SK-N-SH (cell line): ENCODE measurements at regions not wholly inside any gene's neighbourhood (a gene's known extent, or its start where the extent isn't known, plus 50 kb on each side); places are given as distances from the start of the nearest gene placed in this dataset.

Experiments
- CTCF ChIA-PET: fragments of 300-600, 350-600 bp; formaldehyde crosslinking; extraction: SDS; loops from one replicate; lab custom pipeline; 2021; lab: Yijun Ruan, JAX
- POLR2A ChIA-PET: fragments of 350-600 bp; sonication (Branson Sonifier 250); formaldehyde crosslinking; extraction: SDS; loops from one replicate; lab custom pipeline; 2020; ENCODE audit warnings: antibody characterized with exemption, inconsistent platforms; lab: Yijun Ruan, JAX
- DNase-seq: peaks from one replicate; pipeline ENCODE4 v3.0.0; 2012
- H2AFZ ChIP-seq: fragments of 200-600 bp; sonication (generic); 2 replicates; pipeline ENCODE4 v1.8.1; 2016; ENCODE audit warnings: antibody characterized with exemption, mild to moderate bottlenecking, low read depth
- H3F3A ChIP-seq: fragments of 200-600 bp; sonication (generic); replicated peaks from 2 replicates; pipeline ENCODE3; 2016; ENCODE audit warnings: antibody characterized with exemption, mild to moderate bottlenecking; ENCODE audit not compliant: insufficient read depth
- H3K27ac ChIP-seq, 2 experiments: fragments of 200-500 bp in 1 of 2; fragments of 200-600 bp in 1 of 2; sonication (Bioruptor generic) in 1 of 2; sonication (generic), shearing (Covaris generic) in 1 of 2; 2 replicates each; pipeline versions ENCODE4 v1.5.1 to v1.6.1; 2014 to 2016; ENCODE audit warnings: low read depth in 2 of 2, inconsistent platforms in 1 of 2, low read length in 1 of 2, mild to moderate bottlenecking in 1 of 2, mixed read lengths in 1 of 2
- H3K27me3 ChIP-seq: fragments of 200-600 bp; sonication (generic), shearing (Covaris generic); 2 replicates; pipeline ENCODE4 v1.6.1; 2016; ENCODE audit warnings: mixed run types; ENCODE audit not compliant: insufficient read depth
- H3K36me3 ChIP-seq, 2 experiments: fragments of 200-500 bp in 1 of 2; fragments of 200-600 bp in 1 of 2; sonication (Bioruptor generic) in 1 of 2; sonication (generic) in 1 of 2; replicated peaks in 1 of 2; 2 replicates each; pipeline versions ENCODE3 to v1.5.1; 2014 to 2016; ENCODE audit warnings: low read length in 1 of 2, mild to moderate bottlenecking in 1 of 2; ENCODE audit not compliant: insufficient read depth in 2 of 2, control insufficient read depth in 1 of 2
- H3K4me1 ChIP-seq, 2 experiments: fragments of 200-500 bp in 1 of 2; fragments of 200-600 bp in 1 of 2; sonication (Bioruptor generic) in 1 of 2; sonication (generic), shearing (Covaris generic) in 1 of 2; 2 replicates each; pipeline versions ENCODE4 v1.5.1 to v1.6.1; 2014 to 2016; ENCODE audit warnings: low read depth in 1 of 2, low read length in 1 of 2, mixed run types in 1 of 2; ENCODE audit not compliant: insufficient read depth in 2 of 2, control insufficient read depth in 1 of 2
- H3K4me2 ChIP-seq: fragments of 200-600 bp; sonication (generic), shearing (Covaris generic); 2 replicates; pipeline ENCODE4 v1.6.1; 2017; ENCODE audit warnings: mixed run types
- H3K4me3 ChIP-seq, 2 experiments: fragments of 200-500 bp in 1 of 2; fragments of 200-600 bp in 1 of 2; sonication (Bioruptor generic) in 1 of 2; sonication (generic), shearing (Covaris generic) in 1 of 2; 2 replicates each; pipeline versions ENCODE4 v1.5.1 to v1.8.1; 2014 to 2016; ENCODE audit warnings: low read depth in 2 of 2, inconsistent platforms in 1 of 2, low read length in 1 of 2, mild to moderate bottlenecking in 1 of 2, mixed read lengths in 1 of 2, moderate library complexity in 1 of 2
- H3K79me2 ChIP-seq: fragments of 200-600 bp; sonication (generic); 2 replicates; pipeline ENCODE4 v1.8.1; 2017; ENCODE audit warnings: mild to moderate bottlenecking; ENCODE audit not compliant: insufficient read depth
- H3K9ac ChIP-seq: fragments of 200-600 bp; sonication (generic); 2 replicates; pipeline ENCODE4 v1.6.1; 2017; ENCODE audit warnings: mixed run types
- H3K9me2 ChIP-seq: fragments of 200-600 bp; sonication (generic); 2 replicates; pipeline ENCODE4 v1.6.1; 2017; ENCODE audit warnings: mixed run types
- H3K9me3 ChIP-seq: fragments of 200-600 bp; sonication (generic); 2 replicates; pipeline ENCODE4 v1.6.1; 2017; ENCODE audit warnings: mixed run types, mild to moderate bottlenecking, moderate library complexity
- H4K20me1 ChIP-seq: fragments of 200-600 bp; sonication (generic); 2 replicates; pipeline ENCODE4 v1.6.1; 2017; ENCODE audit warnings: mild to moderate bottlenecking, mixed run types; ENCODE audit not compliant: insufficient read depth
- CHD2 ChIP-seq: fragments of 150-350 bp; IDR thresholded peaks from 2 replicates; pipeline ENCODE4 v1.6.1; 2018; ENCODE audit warnings: low read length; ENCODE audit not compliant: partially characterized antibody
- EP300 ChIP-seq, 2 experiments: IDR thresholded peaks; 2 replicates each; pipeline versions ENCODE4 v1.4.0 to v1.6.1; 2012; ENCODE audit warnings: borderline replicate concordance in 1 of 2, low read depth in 1 of 2, low read length in 1 of 2
- FOSL2 ChIP-seq: IDR thresholded peaks from 2 replicates; pipeline ENCODE4 v1.4.0; 2012; ENCODE audit warnings: low read depth, mild to moderate bottlenecking, moderate library complexity, borderline replicate concordance
- FOXM1 ChIP-seq: IDR thresholded peaks from 2 replicates; pipeline ENCODE4 v1.4.0; 2012; ENCODE audit warnings: low read depth, mild to moderate bottlenecking
- GATA2 ChIP-seq: sonication (generic); formaldehyde crosslinking; IDR thresholded peaks from 2 replicates; pipeline ENCODE4 v1.5.0; 2020; ENCODE audit warnings: mild to moderate bottlenecking, missing genetic modification reagents
- MEF2A ChIP-seq: IDR thresholded peaks from 2 replicates; pipeline ENCODE4 v1.4.0; 2012; ENCODE audit warnings: low read depth, borderline replicate concordance
- MXI1 ChIP-seq: IDR thresholded peaks from 2 replicates; pipeline ENCODE4 v1.6.1; 2012; ENCODE audit warnings: mild to moderate bottlenecking, low read depth, low read length, improper control_type of control experiment
- NFIC ChIP-seq: IDR thresholded peaks from 2 replicates; pipeline ENCODE4 v1.4.0; 2012; ENCODE audit warnings: borderline replicate concordance
- NRF1 ChIP-seq: IDR thresholded peaks from 2 replicates; pipeline ENCODE4 v1.6.1; 2012; ENCODE audit warnings: low read depth, mild to moderate bottlenecking, low read length
- RCOR1 ChIP-seq: fragments of 150-350 bp; IDR thresholded peaks from 2 replicates; pipeline ENCODE4 v1.6.1; 2017; ENCODE audit warnings: antibody characterized with exemption, low read length
- RFX5 ChIP-seq: IDR thresholded peaks from 2 replicates; pipeline ENCODE4 v1.6.1; 2012; ENCODE audit warnings: mild to moderate bottlenecking, improper control_type of control experiment, low read length
- SIN3A ChIP-seq: IDR thresholded peaks from 2 replicates; pipeline ENCODE4 v1.6.1; 2012; ENCODE audit warnings: low read depth, mild to moderate bottlenecking, low read length, moderate library complexity, borderline replicate concordance
- SMC3 ChIP-seq: IDR thresholded peaks from 2 replicates; pipeline ENCODE4 v1.6.1; 2012; ENCODE audit warnings: low read depth, low read length, improper control_type of control experiment
- TCF12 ChIP-seq: IDR thresholded peaks from 2 replicates; pipeline ENCODE4 v1.4.0; 2012
- WGBS: methylation state at CpG from one replicate; pipeline ENCODE4 v1.1.6; 2017; ENCODE audit warnings: low lambda C conversion rate; 5-methylcytosine and 5-hydroxymethylcytosine counted together
- TF ChIP-seq, protein P1 (sequence below): fragments of 200-600 bp; sonication (generic); IDR thresholded peaks from 2 replicates; pipeline ENCODE4 v1.6.1; 2017; ENCODE audit warnings: antibody characterized with exemption, mild to moderate bottlenecking, moderate library complexity
- TF ChIP-seq, protein P2 (sequence below): IDR thresholded peaks from 2 replicates; pipeline ENCODE4 v1.6.1; 2012; ENCODE audit warnings: mild to moderate bottlenecking, low read depth, low read length, moderate library complexity
- TF ChIP-seq, protein P3 (sequence below): fragments of 150-350 bp; IDR thresholded peaks from 2 replicates; pipeline ENCODE4 v1.6.1; 2016; ENCODE audit warnings: mild to moderate bottlenecking, low read depth, low read length
- TF ChIP-seq, protein P4 (sequence below): IDR thresholded peaks from 2 replicates; pipeline ENCODE4 v1.4.0; 2012; ENCODE audit warnings: low read depth, borderline replicate concordance

DNA sequence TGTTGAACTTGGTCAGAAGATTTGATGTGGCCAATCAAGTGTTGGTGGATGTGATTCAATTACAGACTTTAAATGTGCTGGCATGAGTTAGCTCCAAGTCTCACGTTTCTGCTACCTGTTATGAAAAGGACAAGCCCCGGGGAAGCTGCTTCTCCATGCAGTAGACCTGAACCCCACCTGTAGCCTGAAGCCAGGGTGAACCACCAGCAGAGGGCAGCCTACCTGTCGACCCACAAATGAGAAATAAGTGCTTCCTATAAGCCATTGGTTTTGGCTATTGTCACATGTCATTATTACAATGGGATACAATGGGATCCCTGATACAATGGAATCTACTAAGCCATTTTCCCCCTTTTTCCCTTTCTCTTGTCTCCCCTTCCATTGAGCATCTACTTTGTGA lies 230.2 kb downstream of the PRDM2 start:
- Histone ChIP-seq H3K36me3 (no peaks in the 10 kb centered on the region), H3K9me3 (no peaks in the 10 kb centered on the region), H3K4me3 (no peak overlapping the region), H3K27ac (no peak overlapping the region), H3K79me2 (no peaks in the 10 kb centered on the region), H3K27me3 (no peaks in the 10 kb centered on the region), H3K9me2 (no peaks in the 10 kb centered on the region), H3K4me1 (no peaks in the 10 kb centered on the region), H4K20me1 (no peaks in the 10 kb centered on the region), H2AFZ (no peak overlapping the region), H3K4me2 (no peak overlapping the region), H3F3A (no peaks in the 10 kb centered on the region), H3K9ac (no peak overlapping the region)
- ChIA-PET POLR2A (no interaction called here), CTCF (no interaction called here)
- 0% methylated on average over 3 of the region's 3 CpGs for WGBS
- TF ChIP-seq, protein P1, sequence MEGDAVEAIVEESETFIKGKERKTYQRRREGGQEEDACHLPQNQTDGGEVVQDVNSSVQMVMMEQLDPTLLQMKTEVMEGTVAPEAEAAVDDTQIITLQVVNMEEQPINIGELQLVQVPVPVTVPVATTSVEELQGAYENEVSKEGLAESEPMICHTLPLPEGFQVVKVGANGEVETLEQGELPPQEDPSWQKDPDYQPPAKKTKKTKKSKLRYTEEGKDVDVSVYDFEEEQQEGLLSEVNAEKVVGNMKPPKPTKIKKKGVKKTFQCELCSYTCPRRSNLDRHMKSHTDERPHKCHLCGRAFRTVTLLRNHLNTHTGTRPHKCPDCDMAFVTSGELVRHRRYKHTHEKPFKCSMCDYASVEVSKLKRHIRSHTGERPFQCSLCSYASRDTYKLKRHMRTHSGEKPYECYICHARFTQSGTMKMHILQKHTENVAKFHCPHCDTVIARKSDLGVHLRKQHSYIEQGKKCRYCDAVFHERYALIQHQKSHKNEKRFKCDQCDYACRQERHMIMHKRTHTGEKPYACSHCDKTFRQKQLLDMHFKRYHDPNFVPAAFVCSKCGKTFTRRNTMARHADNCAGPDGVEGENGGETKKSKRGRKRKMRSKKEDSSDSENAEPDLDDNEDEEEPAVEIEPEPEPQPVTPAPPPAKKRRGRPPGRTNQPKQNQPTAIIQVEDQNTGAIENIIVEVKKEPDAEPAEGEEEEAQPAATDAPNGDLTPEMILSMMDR, result peak; percentile 30; the same call in 1 of the 2 replicates
- TF ChIP-seq, protein P2, sequence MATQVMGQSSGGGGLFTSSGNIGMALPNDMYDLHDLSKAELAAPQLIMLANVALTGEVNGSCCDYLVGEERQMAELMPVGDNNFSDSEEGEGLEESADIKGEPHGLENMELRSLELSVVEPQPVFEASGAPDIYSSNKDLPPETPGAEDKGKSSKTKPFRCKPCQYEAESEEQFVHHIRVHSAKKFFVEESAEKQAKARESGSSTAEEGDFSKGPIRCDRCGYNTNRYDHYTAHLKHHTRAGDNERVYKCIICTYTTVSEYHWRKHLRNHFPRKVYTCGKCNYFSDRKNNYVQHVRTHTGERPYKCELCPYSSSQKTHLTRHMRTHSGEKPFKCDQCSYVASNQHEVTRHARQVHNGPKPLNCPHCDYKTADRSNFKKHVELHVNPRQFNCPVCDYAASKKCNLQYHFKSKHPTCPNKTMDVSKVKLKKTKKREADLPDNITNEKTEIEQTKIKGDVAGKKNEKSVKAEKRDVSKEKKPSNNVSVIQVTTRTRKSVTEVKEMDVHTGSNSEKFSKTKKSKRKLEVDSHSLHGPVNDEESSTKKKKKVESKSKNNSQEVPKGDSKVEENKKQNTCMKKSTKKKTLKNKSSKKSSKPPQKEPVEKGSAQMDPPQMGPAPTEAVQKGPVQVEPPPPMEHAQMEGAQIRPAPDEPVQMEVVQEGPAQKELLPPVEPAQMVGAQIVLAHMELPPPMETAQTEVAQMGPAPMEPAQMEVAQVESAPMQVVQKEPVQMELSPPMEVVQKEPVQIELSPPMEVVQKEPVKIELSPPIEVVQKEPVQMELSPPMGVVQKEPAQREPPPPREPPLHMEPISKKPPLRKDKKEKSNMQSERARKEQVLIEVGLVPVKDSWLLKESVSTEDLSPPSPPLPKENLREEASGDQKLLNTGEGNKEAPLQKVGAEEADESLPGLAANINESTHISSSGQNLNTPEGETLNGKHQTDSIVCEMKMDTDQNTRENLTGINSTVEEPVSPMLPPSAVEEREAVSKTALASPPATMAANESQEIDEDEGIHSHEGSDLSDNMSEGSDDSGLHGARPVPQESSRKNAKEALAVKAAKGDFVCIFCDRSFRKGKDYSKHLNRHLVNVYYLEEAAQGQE, result no peak
- DNase-seq, result peak; percentile 15

DNA sequence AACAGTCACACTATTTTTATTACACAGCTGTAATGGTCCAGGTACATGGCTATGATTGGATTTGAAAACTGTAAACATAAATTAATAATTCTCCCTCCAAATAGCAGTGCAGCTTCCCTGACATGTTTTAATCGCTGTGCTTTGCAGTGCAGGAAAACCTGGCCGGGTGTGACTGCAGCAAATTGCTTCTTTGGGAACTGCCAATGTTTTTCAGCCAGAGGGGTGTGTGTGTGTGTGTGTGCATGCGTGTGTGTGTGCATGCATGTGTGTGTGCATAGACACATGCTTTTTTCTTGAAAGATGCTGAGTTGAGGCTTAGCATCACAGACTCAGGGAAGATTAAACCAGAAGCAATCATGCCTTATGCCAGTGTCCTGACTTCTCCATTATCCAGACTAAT lies 231.2 kb downstream of the PRDM2 start:
- Histone ChIP-seq H3K4me3 (no peak overlapping the region), H3K79me2 (no peaks in the 10 kb centered on the region), H3K4me1 (no peaks in the 10 kb centered on the region), H3K9ac (no peak overlapping the region), H3K4me2 (no peak overlapping the region), H3K9me2 (no peaks in the 10 kb centered on the region), H4K20me1 (no peaks in the 10 kb centered on the region), H3K27ac (no peak overlapping the region), H3K36me3 (no peaks in the 10 kb centered on the region), H3K27me3 (no peaks in the 10 kb centered on the region), H3F3A (no peaks in the 10 kb centered on the region), H2AFZ (no peak overlapping the region), H3K9me3 (no peaks in the 10 kb centered on the region)
- WGBS, result 8% methylated on average over 3 of the region's 3 CpGs
- DNase-seq, result no peak
- ChIA-PET CTCF (no interaction called here), POLR2A (no interaction called here)
- TF ChIP-seq CHD2 (no peak), FOSL2 (no peak), MXI1 (no peak), SMC3 (no peak), SIN3A (no peak), RFX5 (no peak), MEF2A (no peak), GATA2 (CRISPR knock-in tag) (no peak), NFIC (no peak), RCOR1 (no peak), NRF1 (no peak), FOXM1 (no peak), TCF12 (no peak), EP300 (IDR thresholded peaks at IDR 0.05; ENCODE audit: borderline replicate concordance in 1 of 2, low read depth in 1 of 2, low read length in 1 of 2) (no peak)
- TF ChIP-seq, protein P3, sequence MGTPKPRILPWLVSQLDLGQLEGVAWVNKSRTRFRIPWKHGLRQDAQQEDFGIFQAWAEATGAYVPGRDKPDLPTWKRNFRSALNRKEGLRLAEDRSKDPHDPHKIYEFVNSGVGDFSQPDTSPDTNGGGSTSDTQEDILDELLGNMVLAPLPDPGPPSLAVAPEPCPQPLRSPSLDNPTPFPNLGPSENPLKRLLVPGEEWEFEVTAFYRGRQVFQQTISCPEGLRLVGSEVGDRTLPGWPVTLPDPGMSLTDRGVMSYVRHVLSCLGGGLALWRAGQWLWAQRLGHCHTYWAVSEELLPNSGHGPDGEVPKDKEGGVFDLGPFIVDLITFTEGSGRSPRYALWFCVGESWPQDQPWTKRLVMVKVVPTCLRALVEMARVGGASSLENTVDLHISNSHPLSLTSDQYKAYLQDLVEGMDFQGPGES, result no peak
- TF ChIP-seq, protein P4, sequence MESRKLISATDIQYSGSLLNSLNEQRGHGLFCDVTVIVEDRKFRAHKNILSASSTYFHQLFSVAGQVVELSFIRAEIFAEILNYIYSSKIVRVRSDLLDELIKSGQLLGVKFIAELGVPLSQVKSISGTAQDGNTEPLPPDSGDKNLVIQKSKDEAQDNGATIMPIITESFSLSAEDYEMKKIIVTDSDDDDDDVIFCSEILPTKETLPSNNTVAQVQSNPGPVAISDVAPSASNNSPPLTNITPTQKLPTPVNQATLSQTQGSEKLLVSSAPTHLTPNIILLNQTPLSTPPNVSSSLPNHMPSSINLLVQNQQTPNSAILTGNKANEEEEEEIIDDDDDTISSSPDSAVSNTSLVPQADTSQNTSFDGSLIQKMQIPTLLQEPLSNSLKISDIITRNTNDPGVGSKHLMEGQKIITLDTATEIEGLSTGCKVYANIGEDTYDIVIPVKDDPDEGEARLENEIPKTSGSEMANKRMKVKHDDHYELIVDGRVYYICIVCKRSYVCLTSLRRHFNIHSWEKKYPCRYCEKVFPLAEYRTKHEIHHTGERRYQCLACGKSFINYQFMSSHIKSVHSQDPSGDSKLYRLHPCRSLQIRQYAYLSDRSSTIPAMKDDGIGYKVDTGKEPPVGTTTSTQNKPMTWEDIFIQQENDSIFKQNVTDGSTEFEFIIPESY, result no peak
